ENCODE measurements at regions not wholly inside any gene's neighbourhood (a gene's known extent, or its start where the extent isn't known, plus 50 kb on each side); places are given as distances from the start of the nearest gene placed in this dataset.
"Not testable (repeated sequence)": the region's sequence is repeated elsewhere in the genome, so short reads cannot be mapped to it uniquely, and the experiment has no call there.

GRCh38 chr9:129454467-129455067 lies 166.3 kb downstream of the C9orf50 start:
- Mint-ChIP-seq H3K4me1 (peaks cover 46% of the 10 kb centered on the region), H3K4me3 (no peak overlapping the region), H3K36me3 (peaks cover 6% of the 10 kb centered on the region), H3K27ac (no peak overlapping the region), H3K9me3 (no peaks in the 10 kb centered on the region)
- ATAC-seq (no peak), DNase-seq (ENCODE audit: low spot score in 2 of 2) (no peak)

GRCh38 chr9:129453734-129454133 lies 167.2 kb downstream of the C9orf50 start:
- Mint-ChIP-seq H3K9me3 (no peaks in the 10 kb centered on the region), H3K36me3 (peaks cover 6% of the 10 kb centered on the region), H3K27ac (peak overlapping the region; percentile 82), H3K4me3 (no peak overlapping the region), H3K4me1 (peaks cover 41% of the 10 kb centered on the region)
- DNase-seq (ENCODE audit: low spot score in 2 of 2) = no peak
- no peak for ATAC-seq

GRCh38 chr9:129451669-129452068 lies 169.2 kb downstream of the C9orf50 start:
- H3K36me3 Mint-ChIP-seq = no peaks in the 10 kb centered on the region
- peak overlapping the region; percentile 53 for H3K27ac Mint-ChIP-seq
- DNase-seq (ENCODE audit: low spot score in 2 of 2) (no peak), ATAC-seq (no peak)
- H3K4me1 Mint-ChIP-seq = peaks cover 21% of the 10 kb centered on the region
- no peak overlapping the region for H3K4me3 Mint-ChIP-seq
- no peaks in the 10 kb centered on the region for H3K9me3 Mint-ChIP-seq

- no peaks in the 10 kb centered on the region for H3K36me3 Mint-ChIP-seq
- DNase-seq (ENCODE audit: low spot score in 2 of 2) = no peak
- ATAC-seq = peak; percentile 28
- H3K4me1 Mint-ChIP-seq = peaks cover 16% of the 10 kb centered on the region
- H3K4me3 Mint-ChIP-seq = no peak overlapping the region
- no peak overlapping the region for H3K27ac Mint-ChIP-seq
- no peaks in the 10 kb centered on the region for H3K9me3 Mint-ChIP-seq
Observed at GRCh38 chr9:129451089-129451656, 169.7 kb downstream of the C9orf50 start.

GRCh38 chr9:129449066-129449465 lies 171.8 kb downstream of the C9orf50 start:
- peak overlapping the region; percentile 23 for H3K27ac Mint-ChIP-seq

GRCh38 chr9:129446828-129447550 lies 173.9 kb downstream of the C9orf50 start:
- H3K4me1 Mint-ChIP-seq = peaks cover 7% of the 10 kb centered on the region
- H3K4me3 Mint-ChIP-seq = no peak overlapping the region
- DNase-seq (ENCODE audit: low spot score in 2 of 2) (no peak), ATAC-seq (no peak)
- no peaks in the 10 kb centered on the region for H3K9me3 Mint-ChIP-seq
- no peaks in the 10 kb centered on the region for H3K36me3 Mint-ChIP-seq
- H3K27ac Mint-ChIP-seq = no peak overlapping the region

More at GRCh38 chr9:129449066-129449465, 171.8 kb downstream of the C9orf50 start:
- H3K4me3 Mint-ChIP-seq = no peak overlapping the region
- no peaks in the 10 kb centered on the region for H3K9me3 Mint-ChIP-seq
- DNase-seq (ENCODE audit: low spot score in 2 of 2) (no peak), ATAC-seq (no peak)
- H3K4me1 Mint-ChIP-seq = peaks cover 7% of the 10 kb centered on the region
- no peaks in the 10 kb centered on the region for H3K36me3 Mint-ChIP-seq

GRCh38 chr9:129445794-129446306 lies 175.1 kb downstream of the C9orf50 start:
- ATAC-seq (no peak), DNase-seq (ENCODE audit: low spot score in 2 of 2) (no peak)
- Mint-ChIP-seq H3K27ac (no peak overlapping the region), H3K4me1 (peaks cover 9% of the 10 kb centered on the region), H3K36me3 (no peaks in the 10 kb centered on the region), H3K9me3 (no peaks in the 10 kb centered on the region), H3K4me3 (no peak overlapping the region)

- H3K9me3 Mint-ChIP-seq; H3K4me3 Mint-ChIP-seq; ATAC-seq; DNase-seq (ENCODE audit: low spot score in 2 of 2); H3K27ac Mint-ChIP-seq; H3K36me3 Mint-ChIP-seq: not testable (repeated sequence)
- peaks cover 20% of the 10 kb centered on the region for H3K4me1 Mint-ChIP-seq
Observed at GRCh38 chr9:129443515-129444164, 177.3 kb downstream of the C9orf50 start.

- H3K9me3 Mint-ChIP-seq = no peaks in the 10 kb centered on the region
- peaks cover 26% of the 10 kb centered on the region for H3K4me1 Mint-ChIP-seq
- H3K36me3 Mint-ChIP-seq = no peaks in the 10 kb centered on the region
- no peak for DNase-seq (ENCODE audit: low spot score in 2 of 2)
- H3K27ac Mint-ChIP-seq = no peak overlapping the region
- no peak overlapping the region for H3K4me3 Mint-ChIP-seq
- ATAC-seq = no peak
Observed at GRCh38 chr9:129442803-129443511, 177.9 kb downstream of the C9orf50 start.

GRCh38 chr9:129441852-129442251 lies 179.0 kb downstream of the C9orf50 start:
- DNase-seq (ENCODE audit: low spot score in 2 of 2) (no peak), ATAC-seq (no peak)
- Mint-ChIP-seq H3K4me1 (peaks cover 35% of the 10 kb centered on the region), H3K36me3 (no peaks in the 10 kb centered on the region), H3K9me3 (no peaks in the 10 kb centered on the region), H3K4me3 (no peak overlapping the region), H3K27ac (no peak overlapping the region)

- no peak for DNase-seq (ENCODE audit: low spot score in 2 of 2)
- Mint-ChIP-seq H3K27ac (no peak overlapping the region), H3K9me3 (no peaks in the 10 kb centered on the region), H3K4me3 (no peak overlapping the region), H3K36me3 (no peaks in the 10 kb centered on the region), H3K4me1 (peaks cover 37% of the 10 kb centered on the region)
- no peak for ATAC-seq
Observed at GRCh38 chr9:129440435-129441186, 180.3 kb downstream of the C9orf50 start.

- no peak for DNase-seq (ENCODE audit: low spot score in 2 of 2)
- no peak overlapping the region for H3K27ac Mint-ChIP-seq
- H3K4me3 Mint-ChIP-seq = no peak overlapping the region
- ATAC-seq = no peak
- H3K9me3 Mint-ChIP-seq = no peaks in the 10 kb centered on the region
- H3K36me3 Mint-ChIP-seq = no peaks in the 10 kb centered on the region
- peaks cover 32% of the 10 kb centered on the region for H3K4me1 Mint-ChIP-seq
Observed at GRCh38 chr9:129439242-129439641, 181.7 kb downstream of the C9orf50 start.

- Mint-ChIP-seq H3K36me3 (no peaks in the 10 kb centered on the region), H3K4me1 (peaks cover 32% of the 10 kb centered on the region), H3K27ac (peak overlapping the region; percentile 20), H3K9me3 (no peaks in the 10 kb centered on the region), H3K4me3 (peak overlapping the region; percentile 84)
- DNase-seq (ENCODE audit: low spot score in 2 of 2) (no peak), ATAC-seq (peak; percentile 22)
Observed at GRCh38 chr9:129437626-129438323, 183.1 kb downstream of the C9orf50 start.

Measured in stimulated activated effector memory CD8-positive, alpha-beta T cell treated with anti-CD3 and anti-CD28 coated beads, Interleukin-12 subunit alpha, Interleukin-12 subunit beta, amount 100 ng/mL, for 72 hours (primary cell).